ENCODE measurements at regions not wholly inside any gene's neighbourhood (a gene's known extent, or its start where the extent isn't known, plus 50 kb on each side); places are given as distances from the start of the nearest gene placed in this dataset.
"Not testable (repeated sequence)": the region's sequence is repeated elsewhere in the genome, so short reads cannot be mapped to it uniquely, and the experiment has no call there.

DNA sequence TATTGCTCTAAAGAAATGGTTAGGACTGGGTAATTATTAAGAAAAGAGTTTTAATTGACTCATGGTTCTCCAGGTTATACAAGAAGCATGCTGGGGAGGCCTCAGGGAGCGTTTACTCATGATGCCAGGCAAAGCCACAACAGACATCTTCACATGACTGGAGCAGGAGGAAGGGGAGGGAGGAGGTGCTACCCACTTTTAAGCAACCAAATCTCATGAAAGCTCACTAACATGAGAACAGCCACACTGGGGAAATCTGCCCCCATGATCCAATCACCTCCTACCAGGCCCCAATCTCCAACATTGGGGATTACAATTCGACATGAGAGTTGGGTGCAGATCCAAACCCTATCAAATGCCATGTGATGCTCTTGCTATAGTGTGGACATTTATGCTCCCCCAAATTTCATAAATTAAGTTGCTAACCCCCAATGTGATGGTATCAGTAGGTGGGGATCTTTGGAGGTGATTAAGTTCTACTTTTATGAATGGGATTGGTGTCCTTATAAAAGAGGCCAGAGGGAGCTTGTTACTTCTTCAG is 773.6 kb upstream of the CDH10 start:
- no peak for DNase-seq (ENCODE audit: extremely low read depth in 1 of 11, low read depth in 9 of 11, low spot score in 4 of 11)

DNA sequence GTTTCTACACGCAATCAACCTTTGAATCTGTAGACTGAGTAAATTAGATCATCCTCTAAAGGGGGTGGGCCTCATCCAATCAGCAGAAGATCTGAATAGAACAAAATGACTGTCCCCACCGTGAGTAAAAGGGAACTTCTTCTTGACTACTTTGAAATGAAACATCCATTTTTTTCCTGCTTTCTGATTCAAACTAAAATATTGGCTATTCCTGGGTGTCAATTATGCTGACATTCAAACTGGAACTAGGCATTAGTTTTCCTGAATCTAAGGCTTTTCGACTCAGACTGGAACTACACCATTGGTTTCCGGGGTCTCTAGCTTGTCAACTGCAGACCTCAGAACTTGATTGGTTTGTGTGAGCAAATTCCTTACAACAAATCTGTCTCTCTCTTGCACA is 772.2 kb upstream of the CDH10 start:
- DNase-seq (ENCODE audit: extremely low read depth in 1 of 11, low read depth in 9 of 11, low spot score in 4 of 11): no peak

DNA sequence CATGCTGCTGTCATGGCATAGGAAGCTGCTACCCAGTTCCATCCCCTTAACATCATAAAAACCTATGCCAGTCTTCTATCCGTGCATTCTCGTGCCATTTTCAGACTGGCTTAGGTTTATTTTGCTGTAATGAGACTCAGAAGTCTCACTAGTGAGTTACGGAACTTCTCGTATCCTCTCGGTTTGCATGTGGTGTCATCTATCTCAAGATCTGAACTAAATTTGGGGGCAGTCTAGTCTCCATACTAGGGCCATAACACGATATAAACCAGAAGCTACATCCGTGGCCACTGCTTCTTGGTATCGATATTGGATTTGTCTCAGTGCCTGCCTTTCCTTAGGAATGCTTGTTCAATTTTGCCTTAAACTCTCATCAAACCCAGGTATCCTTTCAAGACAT is 771.2 kb upstream of the CDH10 start:
- no peak for DNase-seq (ENCODE audit: extremely low read depth in 1 of 11, low read depth in 9 of 11, low spot score in 4 of 11)

DNA sequence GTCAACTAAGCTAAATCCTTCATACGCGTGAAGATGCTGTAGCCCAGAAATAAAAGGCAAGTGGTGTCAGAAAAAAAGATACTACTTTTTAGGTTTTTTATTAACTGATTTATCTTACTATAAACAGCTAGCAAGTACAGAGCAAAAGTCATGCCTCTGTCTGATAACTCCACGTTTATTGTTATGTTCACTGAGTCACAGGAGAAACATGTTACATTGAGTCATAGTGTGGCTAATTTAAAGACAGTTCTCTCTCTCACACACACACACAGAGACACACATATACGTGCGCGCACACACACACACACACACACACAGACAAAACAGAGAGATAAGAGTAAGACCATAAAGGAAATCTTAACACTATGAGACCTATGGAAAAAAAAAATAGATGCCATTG is 770.0 kb upstream of the CDH10 start:
- DNase-seq (ENCODE audit: extremely low read depth in 1 of 11, low read depth in 9 of 11, low spot score in 4 of 11): no peak

DNA sequence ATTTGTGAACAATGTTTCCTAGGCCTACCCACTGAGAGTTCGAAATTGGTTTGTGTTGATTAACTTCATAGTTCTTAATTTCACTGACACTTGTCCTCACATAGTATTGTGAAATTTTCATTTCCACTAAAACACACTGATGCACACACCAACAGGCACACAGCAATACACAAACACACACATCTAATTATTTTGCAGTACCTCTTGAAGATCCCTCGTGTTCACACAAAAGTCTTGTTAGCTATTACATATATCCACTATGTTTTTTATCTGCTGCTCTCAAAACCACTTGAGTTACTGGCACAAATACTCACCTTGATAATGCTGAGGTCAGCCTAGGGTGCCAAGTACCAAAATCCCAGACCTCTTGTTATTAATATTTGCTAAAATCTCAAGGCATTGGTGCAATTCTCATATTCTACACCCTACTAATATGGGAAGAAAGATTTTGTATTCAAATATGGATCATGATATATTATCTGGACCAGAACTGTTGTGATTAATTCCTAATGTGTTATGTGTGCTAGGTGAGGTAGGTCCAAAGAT is 767.4 kb upstream of the CDH10 start:
- no peak for DNase-seq (ENCODE audit: extremely low read depth in 1 of 11, low read depth in 9 of 11, low spot score in 4 of 11)

- not testable (repeated sequence) for DNase-seq (ENCODE audit: extremely low read depth in 1 of 11, low read depth in 9 of 11, low spot score in 4 of 11)
Observed at GRCh38 chr5:25407365-25407764, 762.6 kb upstream of the CDH10 start.

DNA sequence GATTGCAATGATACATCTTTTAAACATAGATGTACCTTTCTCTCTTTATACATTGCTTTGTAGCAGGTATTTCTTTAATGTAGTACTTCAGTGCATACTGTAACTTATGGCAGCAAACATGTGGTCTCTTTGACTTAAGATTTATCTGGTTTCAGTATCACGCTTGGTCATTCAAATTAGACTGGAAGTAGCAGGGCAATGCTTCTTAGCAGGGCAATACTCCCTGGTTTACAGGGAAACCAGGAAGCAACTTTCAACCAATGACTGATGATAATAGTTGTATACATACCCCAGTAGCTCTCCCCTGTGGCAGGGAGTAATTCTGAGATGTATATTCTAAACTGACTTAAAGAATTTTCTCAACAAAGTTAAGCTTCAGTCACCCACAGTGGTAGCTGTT is 761.1 kb upstream of the CDH10 start:
- DNase-seq (ENCODE audit: extremely low read depth in 1 of 11, low read depth in 9 of 11, low spot score in 4 of 11): no peak

GRCh38 chr5:25399878-25400480 is 755.2 kb upstream of the CDH10 start:
- DNase-seq (ENCODE audit: extremely low read depth in 1 of 11, low read depth in 9 of 11, low spot score in 4 of 11): no peak

DNA sequence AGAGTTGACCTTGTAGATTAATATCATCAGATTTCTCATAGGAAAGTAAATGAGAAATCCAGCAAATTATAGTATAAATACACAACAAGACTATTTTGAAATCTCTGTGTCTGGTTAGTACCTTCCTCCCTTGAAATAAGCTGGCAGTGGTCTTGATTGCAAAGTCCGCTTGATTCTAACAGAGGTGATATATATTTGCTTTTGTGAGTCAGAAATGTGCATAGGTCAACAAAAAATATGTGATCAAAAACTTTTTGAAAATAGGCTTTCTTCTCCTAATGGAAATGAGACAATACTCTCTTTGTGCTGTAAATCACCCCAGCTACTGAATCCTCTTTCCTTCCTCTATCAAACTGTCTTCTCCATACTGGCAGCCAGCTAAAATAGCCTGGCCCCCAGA is 749.2 kb upstream of the CDH10 start:
- no peak for DNase-seq (ENCODE audit: extremely low read depth in 1 of 11, low read depth in 9 of 11, low spot score in 4 of 11)

DNA sequence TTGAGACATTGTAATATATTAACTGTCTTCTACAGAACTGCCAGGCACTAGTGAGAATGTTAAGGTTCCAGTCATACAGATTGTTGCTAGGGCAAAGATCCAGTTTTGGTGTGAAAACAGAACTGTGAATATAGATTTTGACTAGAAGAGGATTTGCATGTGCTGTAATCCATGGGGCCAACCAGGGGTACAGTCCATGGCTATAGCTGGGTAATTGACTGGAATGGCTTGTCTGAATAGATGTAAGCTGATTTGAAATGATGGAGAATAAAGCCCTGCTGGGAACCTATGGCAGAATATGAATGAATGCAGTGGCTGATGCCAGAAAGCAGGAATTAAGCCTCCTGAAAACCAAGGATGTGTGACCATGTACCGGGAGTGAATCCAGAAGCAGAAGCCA is 748.5 kb upstream of the CDH10 start:
- no peak for DNase-seq (ENCODE audit: extremely low read depth in 1 of 11, low read depth in 9 of 11, low spot score in 4 of 11)

GRCh38 chr5:25387953-25388352 is 743.2 kb upstream of the CDH10 start:
- DNase-seq (ENCODE audit: extremely low read depth in 1 of 11, low read depth in 9 of 11, low spot score in 4 of 11): no peak

DNA sequence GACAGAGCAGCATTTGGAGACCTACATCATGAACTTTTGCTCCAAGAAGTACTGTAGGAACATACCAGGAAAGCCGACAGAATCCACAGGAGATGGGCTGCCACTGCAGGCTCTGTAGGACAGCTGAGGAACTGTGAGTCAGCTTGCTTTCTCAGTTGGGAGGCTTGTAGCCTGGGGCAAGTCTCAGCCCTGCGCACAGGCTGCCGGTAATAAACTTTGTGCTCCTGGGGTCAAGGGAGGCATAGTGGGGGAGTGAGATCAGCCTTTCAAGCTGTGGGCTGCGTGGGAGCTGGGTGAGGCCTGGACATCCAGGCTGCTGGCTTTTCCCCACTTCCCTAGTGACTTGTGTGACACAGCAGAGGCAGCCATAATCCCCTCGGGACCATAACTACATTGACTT is 718.0 kb upstream of the CDH10 start:
- no peak for DNase-seq (ENCODE audit: extremely low read depth in 1 of 11, low read depth in 9 of 11, low spot score in 4 of 11)

- DNase-seq (ENCODE audit: extremely low read depth in 1 of 11, low read depth in 9 of 11, low spot score in 4 of 11): no peak
Observed at GRCh38 chr5:25358919-25359318, 714.1 kb upstream of the CDH10 start.

GRCh38 chr5:25357605-25358004 is 712.8 kb upstream of the CDH10 start:
- DNase-seq (ENCODE audit: extremely low read depth in 1 of 11, low read depth in 9 of 11, low spot score in 4 of 11): no peak

DNA sequence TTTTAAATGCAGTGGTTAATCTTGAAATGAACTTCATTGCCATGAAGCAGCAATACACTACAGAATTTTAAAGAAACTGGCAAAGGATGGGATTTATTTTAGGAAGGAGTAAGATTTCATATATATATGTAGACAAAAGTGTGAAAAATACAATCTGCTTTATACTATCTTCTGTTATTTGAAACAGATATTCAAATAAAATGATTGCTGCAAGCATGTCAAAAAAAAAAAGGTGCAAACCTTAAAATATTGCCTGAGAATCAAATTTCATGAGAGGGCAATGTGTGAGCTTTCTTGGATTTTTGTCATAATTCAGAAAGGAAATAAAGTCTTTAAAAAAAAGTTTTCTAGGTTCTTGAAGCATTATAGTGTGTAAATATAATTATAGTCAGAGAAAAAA is 705.0 kb upstream of the CDH10 start:
- no peak for DNase-seq (ENCODE audit: extremely low read depth in 1 of 11, low read depth in 9 of 11, low spot score in 4 of 11)

- no peak for DNase-seq (ENCODE audit: extremely low read depth in 1 of 11, low read depth in 9 of 11, low spot score in 4 of 11)
Observed at GRCh38 chr5:25345240-25345771, 700.5 kb upstream of the CDH10 start.

DNA sequence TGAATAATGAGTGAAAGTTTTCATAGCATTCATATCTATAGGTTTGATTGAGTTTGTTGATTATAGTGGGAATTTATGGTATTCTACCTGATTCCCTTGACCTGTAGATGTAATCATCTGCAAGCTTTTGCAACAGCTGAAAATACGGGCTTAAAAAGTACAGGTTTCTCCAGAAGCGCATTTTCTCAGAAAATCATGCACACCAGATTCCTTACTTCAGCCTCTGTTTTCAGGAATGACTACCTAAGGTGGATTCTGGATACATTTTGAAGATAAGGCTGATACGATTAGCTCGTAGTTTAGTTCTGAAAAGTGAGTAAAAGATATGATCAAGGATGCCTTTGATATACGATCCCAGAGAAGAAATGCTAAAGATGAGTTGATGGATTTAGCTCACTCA is 694.8 kb upstream of the CDH10 start:
- DNase-seq (ENCODE audit: extremely low read depth in 1 of 11, low read depth in 9 of 11, low spot score in 4 of 11): no peak

DNA sequence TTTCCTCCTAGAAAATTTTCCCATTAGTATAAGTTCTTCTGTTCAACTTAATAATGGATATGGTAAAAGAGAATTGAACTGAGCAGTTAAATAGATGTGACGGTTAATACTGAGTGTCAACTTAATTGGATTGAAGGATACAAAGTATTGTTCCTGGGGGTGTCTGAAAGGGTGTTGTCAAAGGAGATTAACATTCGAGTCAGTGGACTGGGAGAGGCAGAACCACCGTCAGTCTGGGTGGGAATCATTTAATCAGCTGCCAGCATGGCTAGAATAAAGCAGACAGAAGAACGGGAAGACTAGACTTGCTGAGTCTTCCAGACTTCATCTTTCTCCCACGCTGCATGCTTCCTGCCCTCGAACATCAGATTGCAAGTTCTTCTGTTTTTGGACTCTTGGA is 689.6 kb upstream of the CDH10 start:
- no peak for DNase-seq (ENCODE audit: extremely low read depth in 1 of 11, low read depth in 9 of 11, low spot score in 4 of 11)

DNA sequence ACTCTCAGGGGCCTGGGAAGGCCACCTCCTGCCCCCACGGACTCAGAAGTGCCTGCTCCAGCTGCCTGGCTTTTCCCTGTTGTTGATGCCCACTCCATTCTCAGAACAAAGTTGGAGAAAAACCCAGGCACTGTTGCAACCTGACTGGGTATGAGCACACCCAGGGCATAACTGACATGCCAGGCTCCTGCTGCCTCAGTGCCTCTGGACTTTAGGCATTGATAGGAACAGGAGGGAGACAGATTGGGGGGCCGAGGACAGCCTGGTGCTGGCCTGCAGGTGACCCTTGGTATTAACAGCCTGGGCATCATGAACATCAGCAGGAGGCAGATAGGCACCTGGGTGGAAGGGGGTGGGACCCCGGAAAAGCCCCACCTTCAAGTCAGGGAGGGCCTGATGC is 685.9 kb upstream of the CDH10 start:
- DNase-seq (ENCODE audit: extremely low read depth in 1 of 11, low read depth in 9 of 11, low spot score in 4 of 11): no peak

DNA sequence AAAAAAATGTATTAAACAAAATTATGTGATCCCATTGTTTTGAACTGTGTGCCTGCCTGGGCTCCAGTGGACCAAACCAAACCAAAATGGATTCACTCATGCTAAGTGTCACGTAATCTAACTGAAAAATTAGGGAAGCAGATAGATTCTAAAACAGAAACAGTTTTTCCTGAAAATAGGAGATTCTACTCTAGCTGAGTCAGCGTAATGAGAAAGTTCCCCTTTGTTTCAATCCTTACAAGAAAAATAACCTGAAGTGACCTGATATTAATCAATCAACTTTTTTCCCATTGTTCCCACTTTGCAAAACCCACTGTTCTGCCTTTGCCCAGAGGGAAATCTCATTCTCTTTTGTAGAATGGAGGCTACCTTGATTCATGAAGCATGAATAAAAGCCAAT is 682.4 kb upstream of the CDH10 start:
- no peak for DNase-seq (ENCODE audit: extremely low read depth in 1 of 11, low read depth in 9 of 11, low spot score in 4 of 11)

GRCh38 chr5:25301836-25302235 is 657.1 kb upstream of the CDH10 start:
- peak in 3 of 11 donors; percentile 3 to 14 (median 7) for DNase-seq (ENCODE audit: extremely low read depth in 1 of 11, low read depth in 9 of 11, low spot score in 4 of 11)

Data from renal cortex interstitium (tissue), 11 donors.